Activated CD4-positive, alpha-beta T cell treated with anti-CD3 and anti-CD28 coated beads for 4 hours (primary cell): ENCODE measurements at regions not wholly inside any gene's neighbourhood (a gene's known extent, or its start where the extent isn't known, plus 50 kb on each side); places are given as distances from the start of the nearest gene placed in this dataset.
"Not testable (repeated sequence)": the region's sequence is repeated elsewhere in the genome, so short reads cannot be mapped to it uniquely, and the experiment has no call there.

ENCODE experiments used
- DNase-seq, 2 donors: peaks; one replicate each; pipeline ENCODE4 v3.0.0-alpha.2; 2020

- DNase-seq: no peak
These were observed 58.6 kb upstream of the SLC38A4 start for GRCh38 chr12:46884362-46884761.

GRCh38 chr12:46886541-46887041 is 60.8 kb upstream of the SLC38A4 start:
- no peak for DNase-seq

GRCh38 chr12:46887870-46888269 is 62.1 kb upstream of the SLC38A4 start:
- DNase-seq: no peak

- no peak for DNase-seq
These were observed 62.8 kb upstream of the SLC38A4 start for GRCh38 chr12:46888568-46888967.

- no peak for DNase-seq
These were observed 65.5 kb upstream of the SLC38A4 start for GRCh38 chr12:46891306-46891705.

- DNase-seq: no peak
These were observed 66.4 kb upstream of the SLC38A4 start for GRCh38 chr12:46892034-46892705.

- no peak for DNase-seq
These were observed 67.1 kb upstream of the SLC38A4 start for GRCh38 chr12:46892887-46893286.

- DNase-seq: no peak
These were observed 67.6 kb upstream of the SLC38A4 start for GRCh38 chr12:46893434-46893833.

- DNase-seq: no peak
These were observed 69.9 kb upstream of the SLC38A4 start for GRCh38 chr12:46895726-46896125.

GRCh38 chr12:46896680-46897079 is 70.9 kb upstream of the SLC38A4 start:
- no peak for DNase-seq

GRCh38 chr12:46898152-46898931 is 72.5 kb upstream of the SLC38A4 start:
- DNase-seq: no peak

GRCh38 chr12:46898989-46899388 is 73.2 kb upstream of the SLC38A4 start:
- DNase-seq: no peak

- DNase-seq: no peak
These were observed 75.1 kb upstream of the SLC38A4 start for GRCh38 chr12:46900734-46901463.

- no peak for DNase-seq
These were observed 75.8 kb upstream of the SLC38A4 start for GRCh38 chr12:46901464-46902205.

GRCh38 chr12:46903058-46903457 is 77.3 kb upstream of the SLC38A4 start:
- DNase-seq: no peak

- no peak for DNase-seq
These were observed 78.8 kb upstream of the SLC38A4 start for GRCh38 chr12:46904406-46905238.

GRCh38 chr12:46905239-46905627 is 79.4 kb upstream of the SLC38A4 start:
- not testable (repeated sequence) for DNase-seq

- no peak for DNase-seq
These were observed 82.0 kb upstream of the SLC38A4 start for GRCh38 chr12:46907791-46908190.

- DNase-seq: no peak
These were observed 82.6 kb upstream of the SLC38A4 start for GRCh38 chr12:46908236-46908935.

- no peak for DNase-seq
These were observed 83.3 kb upstream of the SLC38A4 start for GRCh38 chr12:46908936-46909635.

GRCh38 chr12:46910830-46911229 is 85.0 kb upstream of the SLC38A4 start:
- DNase-seq: no peak
